ENCODE measurements at regions not wholly inside any gene's neighbourhood (a gene's known extent, or its start where the extent isn't known, plus 50 kb on each side); places are given as distances from the start of the nearest gene placed in this dataset.
"Not testable (repeated sequence)": the region's sequence is repeated elsewhere in the genome, so short reads cannot be mapped to it uniquely, and the experiment has no call there.

- DNase-seq (ENCODE audit: low spot score): no peak
Measured at GRCh38 chr14:51444353-51445000, 204.4 kb downstream of the TMX1 start.

- DNase-seq (ENCODE audit: low spot score): no peak
Measured at GRCh38 chr14:51445001-51445390, 204.9 kb downstream of the TMX1 start.

- no peak for DNase-seq (ENCODE audit: low spot score)
Measured at GRCh38 chr14:51446771-51447170, 204.9 kb upstream of the FRMD6 start.

- DNase-seq (ENCODE audit: low spot score): no peak
Measured at GRCh38 chr14:51447411-51447810, 204.3 kb upstream of the FRMD6 start.

GRCh38 chr14:51448831-51449670, 202.7 kb upstream of the FRMD6 start:
- no peak for DNase-seq (ENCODE audit: low spot score)

GRCh38 chr14:51449681-51450080, 202.0 kb upstream of the FRMD6 start:
- no peak for DNase-seq (ENCODE audit: low spot score)

- DNase-seq (ENCODE audit: low spot score): no peak
Measured at GRCh38 chr14:51451561-51451960, 200.1 kb upstream of the FRMD6 start.

- peak; percentile 47 for DNase-seq (ENCODE audit: low spot score)
Measured at GRCh38 chr14:51453869-51454268, 197.8 kb upstream of the FRMD6 start.

GRCh38 chr14:51454351-51454750, 197.4 kb upstream of the FRMD6 start:
- no peak for DNase-seq (ENCODE audit: low spot score)

- no peak for DNase-seq (ENCODE audit: low spot score)
Measured at GRCh38 chr14:51455041-51455835, 196.5 kb upstream of the FRMD6 start.

GRCh38 chr14:51457843-51458562, 193.7 kb upstream of the FRMD6 start:
- DNase-seq (ENCODE audit: low spot score): no peak

- DNase-seq (ENCODE audit: low spot score): no peak
Measured at GRCh38 chr14:51458563-51458955, 193.2 kb upstream of the FRMD6 start.

GRCh38 chr14:51460011-51460410, 191.7 kb upstream of the FRMD6 start:
- no peak for DNase-seq (ENCODE audit: low spot score)

- DNase-seq (ENCODE audit: low spot score): no peak
Measured at GRCh38 chr14:51462182-51462581, 189.5 kb upstream of the FRMD6 start.

- no peak for DNase-seq (ENCODE audit: low spot score)
Measured at GRCh38 chr14:51462706-51463105, 189.0 kb upstream of the FRMD6 start.

- DNase-seq (ENCODE audit: low spot score): no peak
Measured at GRCh38 chr14:51463461-51463860, 188.2 kb upstream of the FRMD6 start.

GRCh38 chr14:51464411-51464810, 187.3 kb upstream of the FRMD6 start:
- DNase-seq (ENCODE audit: low spot score): no peak

GRCh38 chr14:51465486-51465885, 186.2 kb upstream of the FRMD6 start:
- no peak for DNase-seq (ENCODE audit: low spot score)

- not testable (repeated sequence) for DNase-seq (ENCODE audit: low spot score)
Measured at GRCh38 chr14:51467392-51467791, 184.3 kb upstream of the FRMD6 start.

GRCh38 chr14:51468523-51468922, 183.2 kb upstream of the FRMD6 start:
- no peak for DNase-seq (ENCODE audit: low spot score)

- DNase-seq (ENCODE audit: low spot score): no peak
Measured at GRCh38 chr14:51472881-51473280, 178.8 kb upstream of the FRMD6 start.

- no peak for DNase-seq (ENCODE audit: low spot score)
Measured at GRCh38 chr14:51473351-51473750, 178.4 kb upstream of the FRMD6 start.
